Gastrocnemius medialis (tissue), 4 donors: ENCODE measurements at regions not wholly inside any gene's neighbourhood (a gene's known extent, or its start where the extent isn't known, plus 50 kb on each side); places are given as distances from the start of the nearest gene placed in this dataset.

ENCODE experiments used
- POLR2A ChIP-seq, 2 donors: fragments of 450-650 bp; IDR thresholded peaks; one replicate each; pipeline ENCODE4 v1.6.1; 2017; ENCODE audit warnings: antibody characterized with exemption in 2 of 2, mild to moderate bottlenecking in 2 of 2, moderate library complexity in 2 of 2
- TF ChIP-seq, protein P1 (sequence below), 5 experiments: fragments of 450-650 bp in 3 of 5; fragments of 200-600 bp in 2 of 5; sonication (generic) in 2 of 5; IDR thresholded peaks in 4 of 5; conservative IDR thresholded peaks in 1 of 5; 1 replicate in 4 of 5; 2 replicates in 1 of 5; pipeline ENCODE4 v1.5.1; 2016 to 2019; ENCODE audit warnings: antibody characterized with exemption in 5 of 5, mild to moderate bottlenecking in 3 of 5, moderate library complexity in 3 of 5

DNA sequence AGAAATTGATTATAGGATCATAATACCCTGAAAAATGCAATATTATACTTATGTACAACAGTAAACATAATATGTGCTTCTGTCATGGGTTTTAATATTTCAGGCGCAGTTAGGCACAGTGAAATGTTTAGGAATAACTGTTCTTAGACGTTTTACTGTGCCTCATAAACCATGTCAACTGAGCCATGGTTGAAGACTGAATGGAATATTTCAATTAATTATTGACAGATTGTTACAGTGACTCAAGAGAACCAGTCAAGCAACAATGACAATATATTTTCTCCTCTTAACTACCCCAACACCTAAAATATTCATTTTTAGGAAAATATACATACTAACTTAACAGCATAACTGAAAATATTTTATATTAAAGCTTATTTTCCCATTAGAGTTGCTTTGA lies 852.7 kb upstream of the FRG1 start:
- TF ChIP-seq, protein P1, sequence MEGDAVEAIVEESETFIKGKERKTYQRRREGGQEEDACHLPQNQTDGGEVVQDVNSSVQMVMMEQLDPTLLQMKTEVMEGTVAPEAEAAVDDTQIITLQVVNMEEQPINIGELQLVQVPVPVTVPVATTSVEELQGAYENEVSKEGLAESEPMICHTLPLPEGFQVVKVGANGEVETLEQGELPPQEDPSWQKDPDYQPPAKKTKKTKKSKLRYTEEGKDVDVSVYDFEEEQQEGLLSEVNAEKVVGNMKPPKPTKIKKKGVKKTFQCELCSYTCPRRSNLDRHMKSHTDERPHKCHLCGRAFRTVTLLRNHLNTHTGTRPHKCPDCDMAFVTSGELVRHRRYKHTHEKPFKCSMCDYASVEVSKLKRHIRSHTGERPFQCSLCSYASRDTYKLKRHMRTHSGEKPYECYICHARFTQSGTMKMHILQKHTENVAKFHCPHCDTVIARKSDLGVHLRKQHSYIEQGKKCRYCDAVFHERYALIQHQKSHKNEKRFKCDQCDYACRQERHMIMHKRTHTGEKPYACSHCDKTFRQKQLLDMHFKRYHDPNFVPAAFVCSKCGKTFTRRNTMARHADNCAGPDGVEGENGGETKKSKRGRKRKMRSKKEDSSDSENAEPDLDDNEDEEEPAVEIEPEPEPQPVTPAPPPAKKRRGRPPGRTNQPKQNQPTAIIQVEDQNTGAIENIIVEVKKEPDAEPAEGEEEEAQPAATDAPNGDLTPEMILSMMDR (IDR thresholded peaks at IDR 0.05 in 4 of 5, conservative IDR thresholded peaks at IDR 0.05 in 1 of 5): no peak
- TF ChIP-seq POLR2A (IDR thresholded peaks at IDR 0.05): no peak
